Ecto neural progenitor cell (in vitro differentiated cells): ENCODE measurements at regions not wholly inside any gene's neighbourhood (a gene's known extent, or its start where the extent isn't known, plus 50 kb on each side); places are given as distances from the start of the nearest gene placed in this dataset.
"Not testable (repeated sequence)": the region's sequence is repeated elsewhere in the genome, so short reads cannot be mapped to it uniquely, and the experiment has no call there.

Experiments used
- DNase-seq: peaks from one replicate; pipeline ENCODE4 v3.0.0-alpha.2; 2018; ENCODE audit warnings: low spot score

- no peak for DNase-seq
Measured at GRCh38 chr6:137712587-137712986, 154.5 kb upstream of the TNFAIP3 start.

- DNase-seq, result no peak
Measured at GRCh38 chr6:137715589-137716045, 151.4 kb upstream of the TNFAIP3 start.

GRCh38 chr6:137717074-137718073 lies 149.7 kb upstream of the TNFAIP3 start:
- DNase-seq, result no peak

- DNase-seq, result not testable (repeated sequence)
Measured at GRCh38 chr6:137718903-137719302, 148.2 kb upstream of the TNFAIP3 start.

- DNase-seq, result no peak
Measured at GRCh38 chr6:137722749-137723272, 144.2 kb upstream of the TNFAIP3 start.

- DNase-seq, result no peak
Measured at GRCh38 chr6:137723273-137724017, 143.6 kb upstream of the TNFAIP3 start.

- DNase-seq, result no peak
Measured at GRCh38 chr6:137724018-137724403, 143.0 kb upstream of the TNFAIP3 start.

- DNase-seq, result no peak
Measured at GRCh38 chr6:137724495-137725211, 142.4 kb upstream of the TNFAIP3 start.

- DNase-seq, result no peak
Measured at GRCh38 chr6:137725949-137726348, 141.1 kb upstream of the TNFAIP3 start.

GRCh38 chr6:137726582-137726981 lies 140.5 kb upstream of the TNFAIP3 start:
- no peak for DNase-seq

GRCh38 chr6:137727216-137727765 lies 139.8 kb upstream of the TNFAIP3 start:
- DNase-seq, result no peak

GRCh38 chr6:137728386-137729349 lies 138.4 kb upstream of the TNFAIP3 start:
- no peak for DNase-seq

GRCh38 chr6:137729866-137730629 lies 137.0 kb upstream of the TNFAIP3 start:
- no peak for DNase-seq

- no peak for DNase-seq
Measured at GRCh38 chr6:137731600-137731959, 135.5 kb upstream of the TNFAIP3 start.

GRCh38 chr6:137731960-137732616 lies 135.0 kb upstream of the TNFAIP3 start:
- DNase-seq, result no peak

- no peak for DNase-seq
Measured at GRCh38 chr6:137733372-137733771, 133.7 kb upstream of the TNFAIP3 start.

GRCh38 chr6:137734005-137734874 lies 132.8 kb upstream of the TNFAIP3 start:
- DNase-seq, result no peak

- DNase-seq, result no peak
Measured at GRCh38 chr6:137734875-137735182, 132.2 kb upstream of the TNFAIP3 start.
